ENCODE measurements at regions not wholly inside any gene's neighbourhood (a gene's known extent, or its start where the extent isn't known, plus 50 kb on each side); places are given as distances from the start of the nearest gene placed in this dataset.

DNA sequence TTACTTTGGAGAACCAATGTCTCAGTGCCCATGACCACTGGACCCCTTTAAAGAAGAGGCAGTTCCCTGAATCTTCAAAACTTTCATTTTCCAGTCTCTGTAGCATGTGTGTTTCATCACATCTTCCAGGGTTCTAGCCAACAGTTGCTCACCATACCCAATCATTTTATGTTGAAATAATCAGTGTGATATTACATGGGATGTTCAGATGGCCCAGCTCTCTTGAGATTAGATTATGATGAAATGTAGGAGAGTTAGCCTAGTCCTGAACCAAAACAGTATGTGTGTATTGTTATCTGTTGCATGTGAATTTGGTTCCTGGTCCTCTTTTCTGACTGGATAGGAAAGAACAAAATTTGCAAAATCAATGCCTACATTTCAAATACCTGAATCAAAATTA is 144.5 kb downstream of the ANKRD7 start:
- no peaks in the 10 kb centered on the region for H3K27me3 ChIP-seq (replicated peaks; ENCODE audit: control insufficient read depth, insufficient read depth, low read length)
- no TSS peak for BruUV-seq (replicated peaks)
- DNase-seq = no peak
- H3K4me1 ChIP-seq = no peaks in the 10 kb centered on the region
- Mint-ChIP-seq H3K4me3 (ENCODE audit: unreplicated experiment) (no peak overlapping the region), H3K4me1 (ENCODE audit: low read depth, unreplicated experiment) (no peaks in the 10 kb centered on the region), H3K9me3 (ENCODE audit: unreplicated experiment) (no peaks in the 10 kb centered on the region), H3K27me3 (ENCODE audit: insufficient read depth, unreplicated experiment) (peaks cover 4% of the 10 kb centered on the region), H3K36me3 (ENCODE audit: insufficient read depth, unreplicated experiment) (no peaks in the 10 kb centered on the region), H3K27ac (ENCODE audit: unreplicated experiment) (no peak overlapping the region)
- TF ChIP-seq, protein P1, sequence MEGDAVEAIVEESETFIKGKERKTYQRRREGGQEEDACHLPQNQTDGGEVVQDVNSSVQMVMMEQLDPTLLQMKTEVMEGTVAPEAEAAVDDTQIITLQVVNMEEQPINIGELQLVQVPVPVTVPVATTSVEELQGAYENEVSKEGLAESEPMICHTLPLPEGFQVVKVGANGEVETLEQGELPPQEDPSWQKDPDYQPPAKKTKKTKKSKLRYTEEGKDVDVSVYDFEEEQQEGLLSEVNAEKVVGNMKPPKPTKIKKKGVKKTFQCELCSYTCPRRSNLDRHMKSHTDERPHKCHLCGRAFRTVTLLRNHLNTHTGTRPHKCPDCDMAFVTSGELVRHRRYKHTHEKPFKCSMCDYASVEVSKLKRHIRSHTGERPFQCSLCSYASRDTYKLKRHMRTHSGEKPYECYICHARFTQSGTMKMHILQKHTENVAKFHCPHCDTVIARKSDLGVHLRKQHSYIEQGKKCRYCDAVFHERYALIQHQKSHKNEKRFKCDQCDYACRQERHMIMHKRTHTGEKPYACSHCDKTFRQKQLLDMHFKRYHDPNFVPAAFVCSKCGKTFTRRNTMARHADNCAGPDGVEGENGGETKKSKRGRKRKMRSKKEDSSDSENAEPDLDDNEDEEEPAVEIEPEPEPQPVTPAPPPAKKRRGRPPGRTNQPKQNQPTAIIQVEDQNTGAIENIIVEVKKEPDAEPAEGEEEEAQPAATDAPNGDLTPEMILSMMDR (IDR thresholded peaks at IDR 0.05; ENCODE audit: insufficient read depth in 1 of 2, low read depth in 1 of 2, low read length in 1 of 2, severe bottlenecking in 1 of 2, unreplicated experiment in 1 of 2) = no peak
- H3K36me3 ChIP-seq (ENCODE audit: control insufficient read depth, insufficient read depth, low read length) = no peaks in the 10 kb centered on the region
- POLR2A ChIA-PET = no interaction called here
- H3K4me3 ChIP-seq (ENCODE audit: low read depth, low read length) = no peak overlapping the region
- no peaks in the 10 kb centered on the region for H3K9me3 ChIP-seq
- CTCF ChIA-PET = no interaction called here
- intact Hi-C loops (cut with micrococcal nuclease; ENCODE audit: unreplicated experiment) = no loop called here

DNA sequence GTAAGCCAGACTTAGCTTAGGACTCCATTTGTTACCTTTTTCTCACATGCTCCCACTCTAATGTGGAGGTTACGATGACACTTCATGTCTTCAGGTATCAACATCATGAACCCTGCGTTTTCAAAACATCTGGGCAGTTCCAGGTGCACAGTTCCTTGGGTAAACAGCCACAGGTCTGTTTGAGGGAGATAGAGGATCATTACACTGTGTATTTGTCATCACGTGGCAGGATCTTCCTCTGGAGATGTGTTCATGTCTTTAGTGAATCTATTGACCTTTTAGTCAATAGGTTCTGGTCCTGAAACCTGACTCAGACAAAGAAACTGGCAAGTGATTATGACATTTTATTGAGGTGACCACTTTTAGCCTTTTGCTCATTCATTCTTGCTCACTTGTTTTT is 145.5 kb downstream of the ANKRD7 start:
- Histone ChIP-seq H3K9me3 (no peaks in the 10 kb centered on the region), H3K36me3 (ENCODE audit: control insufficient read depth, insufficient read depth, low read length) (no peaks in the 10 kb centered on the region), H3K4me1 (no peaks in the 10 kb centered on the region), H3K4me3 (ENCODE audit: low read depth, low read length) (no peak overlapping the region), H3K27me3 (replicated peaks; ENCODE audit: control insufficient read depth, insufficient read depth, low read length) (no peaks in the 10 kb centered on the region)
- TF ChIP-seq, protein P1 (IDR thresholded peaks at IDR 0.05; ENCODE audit: insufficient read depth in 1 of 2, low read depth in 1 of 2, low read length in 1 of 2, severe bottlenecking in 1 of 2, unreplicated experiment in 1 of 2) = no peak
- Mint-ChIP-seq H3K9me3 (ENCODE audit: unreplicated experiment) (no peaks in the 10 kb centered on the region), H3K27ac (ENCODE audit: unreplicated experiment) (no peak overlapping the region), H3K4me1 (ENCODE audit: low read depth, unreplicated experiment) (no peaks in the 10 kb centered on the region), H3K4me3 (ENCODE audit: unreplicated experiment) (no peak overlapping the region), H3K36me3 (ENCODE audit: insufficient read depth, unreplicated experiment) (no peaks in the 10 kb centered on the region), H3K27me3 (ENCODE audit: insufficient read depth, unreplicated experiment) (peaks cover 4% of the 10 kb centered on the region)
- BruUV-seq (replicated peaks) = no TSS peak
- ChIA-PET POLR2A (no interaction called here), CTCF (no interaction called here)
- DNase-seq = no peak
- intact Hi-C loops (cut with micrococcal nuclease; ENCODE audit: unreplicated experiment) = no loop called here

DNA sequence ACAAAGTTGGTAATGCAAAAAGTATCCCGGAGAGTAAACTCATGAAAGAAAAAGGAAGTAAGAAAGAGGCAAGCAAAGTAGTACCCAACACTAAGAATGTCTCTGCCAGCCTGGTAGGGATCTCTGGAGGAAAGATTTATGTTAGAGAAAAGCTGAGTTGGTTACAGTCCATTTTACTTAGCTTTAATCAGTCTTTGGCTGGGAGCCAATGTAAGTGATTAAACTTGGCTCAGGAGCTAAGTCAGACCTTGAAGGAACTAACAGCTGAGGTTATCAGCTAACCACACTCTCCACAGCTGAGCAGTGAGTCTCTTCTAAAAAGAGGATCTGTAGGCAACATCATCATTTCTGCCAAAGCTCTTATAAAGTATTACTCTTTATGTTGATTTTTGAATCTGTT is 148.0 kb downstream of the ANKRD7 start:
- Histone ChIP-seq H3K4me1 (no peaks in the 10 kb centered on the region), H3K36me3 (ENCODE audit: control insufficient read depth, insufficient read depth, low read length) (no peaks in the 10 kb centered on the region), H3K27me3 (replicated peaks; ENCODE audit: control insufficient read depth, insufficient read depth, low read length) (no peaks in the 10 kb centered on the region), H3K9me3 (no peaks in the 10 kb centered on the region), H3K4me3 (ENCODE audit: low read depth, low read length) (no peak overlapping the region)
- TF ChIP-seq, protein P1 (IDR thresholded peaks at IDR 0.05; ENCODE audit: insufficient read depth in 1 of 2, low read depth in 1 of 2, low read length in 1 of 2, severe bottlenecking in 1 of 2, unreplicated experiment in 1 of 2) = no peak
- no peaks in the 10 kb centered on the region for H3K4me1 Mint-ChIP-seq (ENCODE audit: low read depth, unreplicated experiment)
- no TSS peak for BruUV-seq (replicated peaks)
- no peaks in the 10 kb centered on the region for H3K9me3 Mint-ChIP-seq (ENCODE audit: unreplicated experiment)
- H3K36me3 Mint-ChIP-seq (ENCODE audit: insufficient read depth, unreplicated experiment) = no peaks in the 10 kb centered on the region
- DNase-seq = no peak
- intact Hi-C loops (cut with micrococcal nuclease; ENCODE audit: unreplicated experiment) = no loop called here
- CTCF ChIA-PET = no interaction called here
- no peak overlapping the region for H3K27ac Mint-ChIP-seq (ENCODE audit: unreplicated experiment)
- POLR2A ChIA-PET = no interaction called here
- H3K4me3 Mint-ChIP-seq (ENCODE audit: unreplicated experiment) = no peak overlapping the region
- H3K27me3 Mint-ChIP-seq (ENCODE audit: insufficient read depth, unreplicated experiment) = peaks cover 4% of the 10 kb centered on the region

Data from Caco-2 (cell line).